ENCODE measurements at regions not wholly inside any gene's neighbourhood (a gene's known extent, or its start where the extent isn't known, plus 50 kb on each side); places are given as distances from the start of the nearest gene placed in this dataset.

- TF ChIP-seq ARID4A (CRISPR knock-in tag; IDR thresholded peaks at IDR 0.05; ENCODE audit: borderline replicate concordance), result peak; percentile 22; the same call in 1 of the 2 replicates
- no peak for TF ChIP-seq SNRNP70 (IDR thresholded peaks at IDR 0.05; ENCODE audit: low read depth, low read length)
- TF ChIP-seq MXD1 (CRISPR knock-in tag; IDR thresholded peaks at IDR 0.05), result no peak
- no peak for TF ChIP-seq ZBTB8A (CRISPR knock-in tag; IDR thresholded peaks at IDR 0.05; ENCODE audit: borderline replicate concordance, low read depth)
- TF ChIP-seq ATF5 (CRISPR knock-in tag; IDR thresholded peaks at IDR 0.05; ENCODE audit: low read depth), result no peak
- TF ChIP-seq, protein P1, sequence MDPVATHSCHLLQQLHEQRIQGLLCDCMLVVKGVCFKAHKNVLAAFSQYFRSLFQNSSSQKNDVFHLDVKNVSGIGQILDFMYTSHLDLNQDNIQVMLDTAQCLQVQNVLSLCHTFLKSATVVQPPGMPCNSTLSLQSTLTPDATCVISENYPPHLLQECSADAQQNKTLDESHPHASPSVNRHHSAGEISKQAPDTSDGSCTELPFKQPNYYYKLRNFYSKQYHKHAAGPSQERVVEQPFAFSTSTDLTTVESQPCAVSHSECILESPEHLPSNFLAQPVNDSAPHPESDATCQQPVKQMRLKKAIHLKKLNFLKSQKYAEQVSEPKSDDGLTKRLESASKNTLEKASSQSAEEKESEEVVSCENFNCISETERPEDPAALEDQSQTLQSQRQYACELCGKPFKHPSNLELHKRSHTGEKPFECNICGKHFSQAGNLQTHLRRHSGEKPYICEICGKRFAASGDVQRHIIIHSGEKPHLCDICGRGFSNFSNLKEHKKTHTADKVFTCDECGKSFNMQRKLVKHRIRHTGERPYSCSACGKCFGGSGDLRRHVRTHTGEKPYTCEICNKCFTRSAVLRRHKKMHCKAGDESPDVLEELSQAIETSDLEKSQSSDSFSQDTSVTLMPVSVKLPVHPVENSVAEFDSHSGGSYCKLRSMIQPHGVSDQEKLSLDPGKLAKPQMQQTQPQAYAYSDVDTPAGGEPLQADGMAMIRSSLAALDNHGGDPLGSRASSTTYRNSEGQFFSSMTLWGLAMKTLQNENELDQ (CRISPR knock-in tag; IDR thresholded peaks at IDR 0.05; ENCODE audit: borderline replicate concordance), result no peak
- TF ChIP-seq ZUFSP (CRISPR knock-in tag; IDR thresholded peaks at IDR 0.05; ENCODE audit: borderline replicate concordance), result no peak
- 0 out of 2 replicates have a peak, but pooled peaks have one; percentile 33 for TF ChIP-seq CENPT (CRISPR knock-in tag; IDR thresholded peaks at IDR 0.05; ENCODE audit: low read depth)
- TF ChIP-seq ZNF510 (CRISPR knock-in tag; IDR thresholded peaks at IDR 0.05; ENCODE audit: low read depth), result 0 out of 2 replicates have a peak, but pooled peaks have one; percentile 43
- no peak for TF ChIP-seq NFE2L1 (CRISPR knock-in tag; IDR thresholded peaks at IDR 0.05; ENCODE audit: borderline replicate concordance)
- no peak for TF ChIP-seq NFAT5 (CRISPR knock-in tag; IDR thresholded peaks at IDR 0.05)
Observed at GRCh38 chr15:68875377-68876116, 54.8 kb upstream of the SPESP1 start (continued).
